ENCODE measurements at regions not wholly inside any gene's neighbourhood (a gene's known extent, or its start where the extent isn't known, plus 50 kb on each side); places are given as distances from the start of the nearest gene placed in this dataset.

DNA sequence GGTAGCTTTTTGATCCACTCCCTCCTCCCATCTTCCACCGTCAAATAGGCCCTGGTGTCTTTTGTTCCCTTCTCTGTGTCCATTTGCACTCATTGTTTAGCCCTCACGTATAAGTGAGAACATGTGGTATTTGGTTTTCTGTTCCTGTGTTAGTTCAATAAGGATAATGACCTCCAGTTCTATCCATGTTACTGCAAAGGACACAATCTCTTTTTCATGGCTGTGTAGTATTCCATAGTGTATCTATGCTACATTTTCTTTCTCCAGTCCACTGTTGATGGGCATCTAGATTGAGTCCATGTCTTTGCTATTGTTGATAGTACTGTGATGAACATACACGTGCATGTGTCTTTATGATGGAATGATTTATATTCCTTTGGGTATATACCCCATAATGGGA lies 136.0 kb upstream of the USP29 start:
- peaks cover 76% of the 10 kb centered on the region for H3K9me3 ChIP-seq

DNA sequence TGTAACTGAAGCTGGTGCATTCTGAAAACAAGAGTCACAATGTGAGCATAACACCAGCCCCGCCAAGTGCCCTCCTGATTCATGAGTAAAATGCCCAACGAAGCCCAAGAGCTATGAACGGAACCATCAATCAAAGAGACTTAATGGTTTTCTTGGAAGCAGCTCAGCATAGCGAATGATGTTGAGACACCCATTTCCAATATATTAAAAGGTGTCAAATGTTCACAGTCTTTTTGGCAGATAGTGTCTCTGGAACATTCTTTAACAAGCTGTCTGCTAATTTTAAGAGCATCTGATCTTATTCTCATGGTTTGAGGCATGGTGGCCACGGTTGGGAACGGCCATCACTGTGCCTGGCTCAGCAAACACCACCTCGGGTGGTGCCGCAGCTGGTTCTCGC lies 133.4 kb upstream of the USP29 start:
- CTCF ChIA-PET, result interaction anchor here (1.2 kb wide), 1 partner anchor 26 kb away, joined by 4 read pairs; no protein-coding TSS in a partner anchor
- Histone ChIP-seq H3K4me1 (no peaks in the 10 kb centered on the region), H3K9me3 (peaks cover 74% of the 10 kb centered on the region), H3K4me2 (no peak overlapping the region), H3K4me3 (no peak overlapping the region), H3K27ac (no peak overlapping the region)
- ATAC-seq (no peak), DNase-seq (ENCODE audit: low read depth in 1 of 2, low spot score in 1 of 2) (no peak), FAIRE-seq (no peak)
- TF ChIP-seq ZC3H11A (IDR thresholded peaks at IDR 0.05), result no peak
- TF ChIP-seq, protein P1, sequence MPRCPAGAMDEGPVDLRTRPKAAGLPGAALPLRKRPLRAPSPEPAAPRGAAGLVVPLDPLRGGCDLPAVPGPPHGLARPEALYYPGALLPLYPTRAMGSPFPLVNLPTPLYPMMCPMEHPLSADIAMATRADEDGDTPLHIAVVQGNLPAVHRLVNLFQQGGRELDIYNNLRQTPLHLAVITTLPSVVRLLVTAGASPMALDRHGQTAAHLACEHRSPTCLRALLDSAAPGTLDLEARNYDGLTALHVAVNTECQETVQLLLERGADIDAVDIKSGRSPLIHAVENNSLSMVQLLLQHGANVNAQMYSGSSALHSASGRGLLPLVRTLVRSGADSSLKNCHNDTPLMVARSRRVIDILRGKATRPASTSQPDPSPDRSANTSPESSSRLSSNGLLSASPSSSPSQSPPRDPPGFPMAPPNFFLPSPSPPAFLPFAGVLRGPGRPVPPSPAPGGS (IDR thresholded peaks at IDR 0.05), result no peak
- WGBS (ENCODE audit: missing lambda C conversion rate), result 22% methylated on average over 9 of the region's 9 CpGs
- POLR2A ChIA-PET, result no interaction called here

More for the DNA sequence above, 136.0 kb upstream of the USP29 start:
- Histone ChIP-seq H3K4me1 (no peaks in the 10 kb centered on the region), H3K4me3 (no peak overlapping the region), H3K4me2 (no peak overlapping the region), H3K27ac (no peak overlapping the region)
- ChIA-PET POLR2A (no interaction called here), CTCF (no interaction called here)
- ATAC-seq (no peak), DNase-seq (ENCODE audit: low read depth in 1 of 2, low spot score in 1 of 2) (no peak), FAIRE-seq (no peak)
- WGBS (ENCODE audit: missing lambda C conversion rate), result 19% methylated on average over 3 of the region's 3 CpGs
- TF ChIP-seq NPAS2 (CRISPR knock-in tag; IDR thresholded peaks at IDR 0.05; ENCODE audit: borderline replicate concordance), result no peak
- no peak for TF ChIP-seq POLR2AphosphoS2 (conservative IDR thresholded peaks at IDR 0.05; ENCODE audit: low read length)
- no peak for TF ChIP-seq EHMT2 (IDR thresholded peaks at IDR 0.05; ENCODE audit: low read depth)

DNA sequence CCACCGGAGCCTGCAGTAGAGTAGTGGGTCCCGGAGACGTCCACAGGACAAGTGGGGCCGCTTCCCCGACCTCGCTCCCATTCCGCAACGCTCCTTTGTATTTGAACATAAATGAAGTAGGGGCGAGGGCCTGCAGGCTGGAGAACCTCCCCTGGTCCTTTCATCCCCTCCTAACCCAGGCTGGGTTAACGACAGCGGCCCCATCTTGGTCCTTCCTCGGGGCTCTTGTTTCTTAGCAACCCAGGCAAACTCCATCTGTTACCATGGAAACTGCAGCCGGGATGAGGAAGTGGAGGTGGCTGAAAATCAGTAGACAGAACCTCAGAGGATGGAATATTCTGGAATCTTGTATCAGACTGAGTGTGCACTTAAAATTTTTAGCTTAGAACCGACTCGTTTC lies 132.6 kb upstream of the USP29 start:
- ChIA-PET POLR2A (no interaction called here), CTCF (no interaction called here)
- TF ChIP-seq, protein P2, sequence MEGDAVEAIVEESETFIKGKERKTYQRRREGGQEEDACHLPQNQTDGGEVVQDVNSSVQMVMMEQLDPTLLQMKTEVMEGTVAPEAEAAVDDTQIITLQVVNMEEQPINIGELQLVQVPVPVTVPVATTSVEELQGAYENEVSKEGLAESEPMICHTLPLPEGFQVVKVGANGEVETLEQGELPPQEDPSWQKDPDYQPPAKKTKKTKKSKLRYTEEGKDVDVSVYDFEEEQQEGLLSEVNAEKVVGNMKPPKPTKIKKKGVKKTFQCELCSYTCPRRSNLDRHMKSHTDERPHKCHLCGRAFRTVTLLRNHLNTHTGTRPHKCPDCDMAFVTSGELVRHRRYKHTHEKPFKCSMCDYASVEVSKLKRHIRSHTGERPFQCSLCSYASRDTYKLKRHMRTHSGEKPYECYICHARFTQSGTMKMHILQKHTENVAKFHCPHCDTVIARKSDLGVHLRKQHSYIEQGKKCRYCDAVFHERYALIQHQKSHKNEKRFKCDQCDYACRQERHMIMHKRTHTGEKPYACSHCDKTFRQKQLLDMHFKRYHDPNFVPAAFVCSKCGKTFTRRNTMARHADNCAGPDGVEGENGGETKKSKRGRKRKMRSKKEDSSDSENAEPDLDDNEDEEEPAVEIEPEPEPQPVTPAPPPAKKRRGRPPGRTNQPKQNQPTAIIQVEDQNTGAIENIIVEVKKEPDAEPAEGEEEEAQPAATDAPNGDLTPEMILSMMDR (IDR thresholded peaks at IDR 0.05), result no peak
- TF ChIP-seq, protein P3, sequence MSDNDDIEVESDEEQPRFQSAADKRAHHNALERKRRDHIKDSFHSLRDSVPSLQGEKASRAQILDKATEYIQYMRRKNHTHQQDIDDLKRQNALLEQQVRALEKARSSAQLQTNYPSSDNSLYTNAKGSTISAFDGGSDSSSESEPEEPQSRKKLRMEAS (IDR thresholded peaks at IDR 0.05), result no peak
- no peak for TF ChIP-seq SREBF2 (IDR thresholded peaks at IDR 0.05)
- TF ChIP-seq ZFP36 (IDR thresholded peaks at IDR 0.05; ENCODE audit: borderline replicate concordance, partially characterized antibody), result no peak
- no peak for TF ChIP-seq NFE2L2 (conservative IDR thresholded peaks at IDR 0.05; ENCODE audit: low read length)
- TF ChIP-seq HOXB13 (CRISPR knock-in tag; IDR thresholded peaks at IDR 0.05; ENCODE audit: low read depth), result no peak
- no peak for TF ChIP-seq HOXB5 (CRISPR knock-in tag; IDR thresholded peaks at IDR 0.05)
- TF ChIP-seq, protein P1 (IDR thresholded peaks at IDR 0.05), result no peak
- TF ChIP-seq, protein P4, sequence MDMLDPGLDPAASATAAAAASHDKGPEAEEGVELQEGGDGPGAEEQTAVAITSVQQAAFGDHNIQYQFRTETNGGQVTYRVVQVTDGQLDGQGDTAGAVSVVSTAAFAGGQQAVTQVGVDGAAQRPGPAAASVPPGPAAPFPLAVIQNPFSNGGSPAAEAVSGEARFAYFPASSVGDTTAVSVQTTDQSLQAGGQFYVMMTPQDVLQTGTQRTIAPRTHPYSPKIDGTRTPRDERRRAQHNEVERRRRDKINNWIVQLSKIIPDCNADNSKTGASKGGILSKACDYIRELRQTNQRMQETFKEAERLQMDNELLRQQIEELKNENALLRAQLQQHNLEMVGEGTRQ (IDR thresholded peaks at IDR 0.05), result no peak
- no peak for TF ChIP-seq CBX2 (IDR thresholded peaks at IDR 0.05; ENCODE audit: borderline replicate concordance, low read depth)
- TF ChIP-seq, protein P5, sequence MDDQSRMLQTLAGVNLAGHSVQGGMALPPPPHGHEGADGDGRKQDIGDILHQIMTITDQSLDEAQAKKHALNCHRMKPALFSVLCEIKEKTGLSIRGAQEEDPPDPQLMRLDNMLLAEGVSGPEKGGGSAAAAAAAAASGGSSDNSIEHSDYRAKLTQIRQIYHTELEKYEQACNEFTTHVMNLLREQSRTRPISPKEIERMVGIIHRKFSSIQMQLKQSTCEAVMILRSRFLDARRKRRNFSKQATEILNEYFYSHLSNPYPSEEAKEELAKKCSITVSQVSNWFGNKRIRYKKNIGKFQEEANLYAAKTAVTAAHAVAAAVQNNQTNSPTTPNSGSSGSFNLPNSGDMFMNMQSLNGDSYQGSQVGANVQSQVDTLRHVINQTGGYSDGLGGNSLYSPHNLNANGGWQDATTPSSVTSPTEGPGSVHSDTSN (IDR thresholded peaks at IDR 0.05), result no peak
- no peak for TF ChIP-seq ZC3H11A (IDR thresholded peaks at IDR 0.05)
- no peak for TF ChIP-seq FOXS1 (CRISPR knock-in tag; IDR thresholded peaks at IDR 0.05)
- no peak for TF ChIP-seq RAD21 (conservative IDR thresholded peaks at IDR 0.05 in 1 of 2, IDR thresholded peaks at IDR 0.05 in 1 of 2)
- no peak for TF ChIP-seq NR3C1 (IDR thresholded peaks at IDR 0.05)
- no peak for TF ChIP-seq FOSL2 (IDR thresholded peaks at IDR 0.05)
- TF ChIP-seq FOSL2 (CRISPR knock-in tag; IDR thresholded peaks at IDR 0.05), result no peak
- TF ChIP-seq, protein P6, sequence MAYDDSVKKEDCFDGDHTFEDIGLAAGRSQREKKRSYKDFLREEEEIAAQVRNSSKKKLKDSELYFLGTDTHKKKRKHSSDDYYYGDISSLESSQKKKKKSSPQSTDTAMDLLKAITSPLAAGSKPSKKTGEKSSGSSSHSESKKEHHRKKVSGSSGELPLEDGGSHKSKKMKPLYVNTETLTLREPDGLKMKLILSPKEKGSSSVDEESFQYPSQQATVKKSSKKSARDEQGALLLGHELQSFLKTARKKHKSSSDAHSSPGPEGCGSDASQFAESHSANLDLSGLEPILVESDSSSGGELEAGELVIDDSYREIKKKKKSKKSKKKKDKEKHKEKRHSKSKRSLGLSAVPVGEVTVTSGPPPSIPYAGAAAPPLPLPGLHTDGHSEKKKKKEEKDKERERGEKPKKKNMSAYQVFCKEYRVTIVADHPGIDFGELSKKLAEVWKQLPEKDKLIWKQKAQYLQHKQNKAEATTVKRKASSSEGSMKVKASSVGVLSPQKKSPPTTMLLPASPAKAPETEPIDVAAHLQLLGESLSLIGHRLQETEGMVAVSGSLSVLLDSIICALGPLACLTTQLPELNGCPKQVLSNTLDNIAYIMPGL (CRISPR knock-in tag; IDR thresholded peaks at IDR 0.05; ENCODE audit: borderline replicate concordance), result no peak
- TF ChIP-seq BHLHE40 (IDR thresholded peaks at IDR 0.05; ENCODE audit: low read depth, low read length), result no peak
- Histone ChIP-seq H3K9me3 (peaks cover 76% of the 10 kb centered on the region), H3K27ac (no peak overlapping the region), H3K4me1 (no peaks in the 10 kb centered on the region), H3K4me3 (no peak overlapping the region), H3K4me2 (no peak overlapping the region)
- 7% methylated on average over 15 of the region's 15 CpGs for WGBS (ENCODE audit: missing lambda C conversion rate)
- DNase-seq (ENCODE audit: low read depth in 1 of 2, low spot score in 1 of 2) (no peak), FAIRE-seq (no peak), ATAC-seq (no peak)

Measured in A549 (cell line).